ENCODE measurements at regions not wholly inside any gene's neighbourhood (a gene's known extent, or its start where the extent isn't known, plus 50 kb on each side); places are given as distances from the start of the nearest gene placed in this dataset.

- no peak overlapping the region for H3K27ac Mint-ChIP-seq
- intact Hi-C loops (cut with micrococcal nuclease), result no loop called here
- H3K4me1 Mint-ChIP-seq, result no peaks in the 10 kb centered on the region
- DNase-seq (no peak), ATAC-seq (ENCODE audit: low read depth) (no peak)
- H3K36me3 Mint-ChIP-seq (ENCODE audit: low read depth), result no peaks in the 10 kb centered on the region
- TF ChIP-seq, protein P1, sequence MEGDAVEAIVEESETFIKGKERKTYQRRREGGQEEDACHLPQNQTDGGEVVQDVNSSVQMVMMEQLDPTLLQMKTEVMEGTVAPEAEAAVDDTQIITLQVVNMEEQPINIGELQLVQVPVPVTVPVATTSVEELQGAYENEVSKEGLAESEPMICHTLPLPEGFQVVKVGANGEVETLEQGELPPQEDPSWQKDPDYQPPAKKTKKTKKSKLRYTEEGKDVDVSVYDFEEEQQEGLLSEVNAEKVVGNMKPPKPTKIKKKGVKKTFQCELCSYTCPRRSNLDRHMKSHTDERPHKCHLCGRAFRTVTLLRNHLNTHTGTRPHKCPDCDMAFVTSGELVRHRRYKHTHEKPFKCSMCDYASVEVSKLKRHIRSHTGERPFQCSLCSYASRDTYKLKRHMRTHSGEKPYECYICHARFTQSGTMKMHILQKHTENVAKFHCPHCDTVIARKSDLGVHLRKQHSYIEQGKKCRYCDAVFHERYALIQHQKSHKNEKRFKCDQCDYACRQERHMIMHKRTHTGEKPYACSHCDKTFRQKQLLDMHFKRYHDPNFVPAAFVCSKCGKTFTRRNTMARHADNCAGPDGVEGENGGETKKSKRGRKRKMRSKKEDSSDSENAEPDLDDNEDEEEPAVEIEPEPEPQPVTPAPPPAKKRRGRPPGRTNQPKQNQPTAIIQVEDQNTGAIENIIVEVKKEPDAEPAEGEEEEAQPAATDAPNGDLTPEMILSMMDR (IDR thresholded peaks at IDR 0.05), result no peak
- ChIA-PET POLR2A (no interaction called here), CTCF (no interaction called here)
- H3K27me3 Mint-ChIP-seq, result no peaks in the 10 kb centered on the region
- H3K4me3 Mint-ChIP-seq, result no peak overlapping the region
- H3K9me3 Mint-ChIP-seq, result peaks cover 2% of the 10 kb centered on the region
Measured at GRCh38 chr3:76300746-76301145, 515.4 kb upstream of the ZNF717 start.

DNA sequence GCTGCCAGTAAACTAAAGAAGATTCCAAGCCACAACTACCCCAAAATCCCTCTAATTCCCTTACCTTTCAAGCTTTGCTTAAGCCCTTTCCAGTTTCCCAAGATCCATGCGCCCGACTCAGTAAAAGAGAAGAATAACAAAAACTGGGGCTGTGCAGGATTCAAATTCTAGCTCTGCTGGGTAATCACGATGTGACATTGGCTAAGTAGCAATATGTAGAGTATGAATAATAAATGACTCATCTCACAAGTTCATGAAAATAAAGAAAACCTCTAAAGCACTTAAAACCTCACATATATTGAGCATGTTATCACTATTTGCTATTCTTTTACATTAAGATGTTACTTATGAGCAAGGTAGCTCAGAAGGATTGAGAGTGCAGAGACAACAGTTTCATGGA lies 522.2 kb upstream of the ZNF717 start:
- H3K4me1 Mint-ChIP-seq, result no peaks in the 10 kb centered on the region
- POLR2A ChIA-PET, result no interaction called here
- H3K9me3 Mint-ChIP-seq, result peaks cover 9% of the 10 kb centered on the region
- no peaks in the 10 kb centered on the region for H3K27me3 Mint-ChIP-seq
- no peaks in the 10 kb centered on the region for H3K36me3 Mint-ChIP-seq (ENCODE audit: low read depth)
- ATAC-seq (ENCODE audit: low read depth) (no peak), DNase-seq (no peak)
- TF ChIP-seq, protein P1 (IDR thresholded peaks at IDR 0.05), result no peak
- H3K27ac Mint-ChIP-seq, result no peak overlapping the region
- intact Hi-C loops (cut with micrococcal nuclease), result no loop called here
- CTCF ChIA-PET, result no interaction called here
- no peak overlapping the region for H3K4me3 Mint-ChIP-seq

- intact Hi-C loops (cut with micrococcal nuclease), result no loop called here
- POLR2A ChIA-PET, result no interaction called here
- DNase-seq (no peak), ATAC-seq (ENCODE audit: low read depth) (no peak)
- CTCF ChIA-PET, result no interaction called here
- H3K27ac Mint-ChIP-seq, result no peak overlapping the region
- H3K4me3 Mint-ChIP-seq, result no peak overlapping the region
- no peaks in the 10 kb centered on the region for H3K4me1 Mint-ChIP-seq
- TF ChIP-seq, protein P1 (IDR thresholded peaks at IDR 0.05), result no peak
- H3K36me3 Mint-ChIP-seq (ENCODE audit: low read depth), result no peaks in the 10 kb centered on the region
- H3K9me3 Mint-ChIP-seq, result peaks cover 9% of the 10 kb centered on the region
- no peaks in the 10 kb centered on the region for H3K27me3 Mint-ChIP-seq
Measured at GRCh38 chr3:76308541-76308940, 523.2 kb upstream of the ZNF717 start.

- H3K27me3 Mint-ChIP-seq, result no peaks in the 10 kb centered on the region
- DNase-seq (no peak), ATAC-seq (ENCODE audit: low read depth) (no peak)
- ChIA-PET CTCF (no interaction called here), POLR2A (no interaction called here)
- no peak overlapping the region for H3K27ac Mint-ChIP-seq
- peaks cover 9% of the 10 kb centered on the region for H3K9me3 Mint-ChIP-seq
- H3K4me1 Mint-ChIP-seq, result no peaks in the 10 kb centered on the region
- TF ChIP-seq, protein P1 (IDR thresholded peaks at IDR 0.05), result no peak
- H3K36me3 Mint-ChIP-seq (ENCODE audit: low read depth), result no peaks in the 10 kb centered on the region
- no peak overlapping the region for H3K4me3 Mint-ChIP-seq
- intact Hi-C loops (cut with micrococcal nuclease), result loop anchor here (10.0 kb wide), 1 partner anchor 55 kb away; no protein-coding TSS in a partner anchor
Measured at GRCh38 chr3:76310089-76310488, 524.7 kb upstream of the ZNF717 start.

DNA sequence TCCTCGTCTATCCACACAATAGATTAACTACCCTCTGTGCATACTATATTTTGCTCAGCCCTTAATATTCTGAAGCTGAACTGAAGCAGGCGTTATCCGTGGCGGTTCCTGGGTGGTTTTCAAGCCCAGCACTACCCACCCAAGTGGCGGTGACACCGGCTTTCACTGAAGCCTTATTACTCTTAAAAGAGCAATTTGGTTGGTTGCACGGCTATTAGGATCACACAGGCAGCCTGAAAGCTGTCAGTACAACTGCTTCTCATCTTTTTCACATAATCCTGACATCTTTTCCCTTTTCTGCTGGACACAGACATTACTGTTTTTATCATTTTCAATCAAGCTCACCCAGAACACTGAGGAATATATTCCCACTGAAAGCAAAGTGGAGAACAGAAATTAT lies 525.3 kb upstream of the ZNF717 start:
- DNase-seq (no peak), ATAC-seq (ENCODE audit: low read depth) (no peak)
- no peak overlapping the region for H3K27ac Mint-ChIP-seq
- intact Hi-C loops (cut with micrococcal nuclease), result loop anchor here (10.0 kb wide), 1 partner anchor 56 kb away; no protein-coding TSS in a partner anchor
- peaks cover 9% of the 10 kb centered on the region for H3K9me3 Mint-ChIP-seq
- no peak overlapping the region for H3K4me3 Mint-ChIP-seq
- ChIA-PET CTCF (no interaction called here), POLR2A (no interaction called here)
- H3K36me3 Mint-ChIP-seq (ENCODE audit: low read depth), result no peaks in the 10 kb centered on the region
- H3K4me1 Mint-ChIP-seq, result no peaks in the 10 kb centered on the region
- TF ChIP-seq, protein P1 (IDR thresholded peaks at IDR 0.05), result no peak
- H3K27me3 Mint-ChIP-seq, result no peaks in the 10 kb centered on the region
